Heart left ventricle (tissue), 13 donors: ENCODE measurements at regions not wholly inside any gene's neighbourhood (a gene's known extent, or its start where the extent isn't known, plus 50 kb on each side); places are given as distances from the start of the nearest gene placed in this dataset.

Experiments
- POLR2A ChIP-seq, 2 donors: fragments of 450-650 bp; IDR thresholded peaks; one replicate each; pipeline ENCODE4 v1.6.1; 2017; ENCODE audit warnings: antibody characterized with exemption in 2 of 2, mild to moderate bottlenecking in 2 of 2, moderate library complexity in 2 of 2
- TF ChIP-seq, protein P1 (sequence below), 12 donors: fragments of 200-600 bp; sonication (generic) in 4 of 12; IDR thresholded peaks; one replicate each; pipeline versions ENCODE4 v1.5.0 to v1.8.0; 2018 to 2022; ENCODE audit warnings: antibody characterized with exemption in 12 of 12, mild to moderate bottlenecking in 5 of 12
- donor health status: ischemic (EF 13 %, LVEDD 7.1; RV severe dilation, severe dysfunction).
- donor health status: DM: no; HTN: yes; CAD: no.
- donor health status: DM: no; HTN: no; CAD: no.
- donor health status: ischemic (EF 25% LVEDD 6.9; RV normal size, moderate dysfunction).
- donor health status: ischemic (EF 25% LVEDD 5.7; RV mildly dilated, moderate dysfunction).
- donor health status: ischemic (EF 35%, LVEDD 5.7; RV mildly dilated, moderate dysfunction).
- donor health status: nonischemic (EF 11% LVEDD 7.7; RV severe dilation, severe dysfunction).
- donor health status: DM: yes; HTN: yes; CAD: no.
- donor health status: PGD.
- donor health status: ischemic (EF 29% LVEDD 5.4; RV normal size, mild dysfunction).
- donor health status: nonischemic (EF 23%, LVEDD 6.1; RV moderate dilation, normal function).

GRCh38 chr7:110568388-110568787 is 522.5 kb upstream of the LRRN3 start:
- no peak for TF ChIP-seq POLR2A (IDR thresholded peaks at IDR 0.05)
- TF ChIP-seq, protein P1, sequence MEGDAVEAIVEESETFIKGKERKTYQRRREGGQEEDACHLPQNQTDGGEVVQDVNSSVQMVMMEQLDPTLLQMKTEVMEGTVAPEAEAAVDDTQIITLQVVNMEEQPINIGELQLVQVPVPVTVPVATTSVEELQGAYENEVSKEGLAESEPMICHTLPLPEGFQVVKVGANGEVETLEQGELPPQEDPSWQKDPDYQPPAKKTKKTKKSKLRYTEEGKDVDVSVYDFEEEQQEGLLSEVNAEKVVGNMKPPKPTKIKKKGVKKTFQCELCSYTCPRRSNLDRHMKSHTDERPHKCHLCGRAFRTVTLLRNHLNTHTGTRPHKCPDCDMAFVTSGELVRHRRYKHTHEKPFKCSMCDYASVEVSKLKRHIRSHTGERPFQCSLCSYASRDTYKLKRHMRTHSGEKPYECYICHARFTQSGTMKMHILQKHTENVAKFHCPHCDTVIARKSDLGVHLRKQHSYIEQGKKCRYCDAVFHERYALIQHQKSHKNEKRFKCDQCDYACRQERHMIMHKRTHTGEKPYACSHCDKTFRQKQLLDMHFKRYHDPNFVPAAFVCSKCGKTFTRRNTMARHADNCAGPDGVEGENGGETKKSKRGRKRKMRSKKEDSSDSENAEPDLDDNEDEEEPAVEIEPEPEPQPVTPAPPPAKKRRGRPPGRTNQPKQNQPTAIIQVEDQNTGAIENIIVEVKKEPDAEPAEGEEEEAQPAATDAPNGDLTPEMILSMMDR (IDR thresholded peaks at IDR 0.05), result no peak
